Naive thymus-derived CD8-positive, alpha-beta T cell (primary cell): ENCODE measurements at regions not wholly inside any gene's neighbourhood (a gene's known extent, or its start where the extent isn't known, plus 50 kb on each side); places are given as distances from the start of the nearest gene placed in this dataset.

ENCODE experiments used
- ATAC-seq, 2 donors: fragments of 150-1000 bp; cut with Tn5 transposase in 1 of 2; sonication (Bioruptor Pico), chemical (Tn5 transposase) in 1 of 2; 1 replicate in 1 of 2; 2 replicates in 1 of 2; pipeline ENCODE4 v1.10.0; 2021; ENCODE audit warnings: mild to moderate bottlenecking in 2 of 2, moderate library complexity in 2 of 2
- POLR2A ChIA-PET: fragments of 350-600 bp; sonication (Branson Sonifier 250); formaldehyde crosslinking; loops from one replicate; lab custom pipeline; 2021; ENCODE audit warnings: antibody characterized with exemption; lab: Charles Lee
- DNase-seq, 10 donors: peaks; one replicate each; pipeline versions ENCODE4 v3.0.0 to v3.0.0-alpha.2; 2020 to 2022
- H3K27ac Mint-ChIP-seq, 10 donors: one replicate each; pipeline ENCODE4 v1.8.0; 2020 to 2022; ENCODE audit warnings: mild to moderate bottlenecking in 10 of 10, mixed read lengths in 10 of 10, moderate library complexity in 4 of 10, inconsistent platforms in 1 of 10
- H3K27me3 Mint-ChIP-seq, 5 donors: one replicate each; pipeline ENCODE4 v1.8.0; 2021 to 2022; ENCODE audit warnings: mixed read lengths in 5 of 5
- H3K36me3 Mint-ChIP-seq, 3 donors: one replicate each; pipeline ENCODE4 v1.8.0; 2020 to 2022; ENCODE audit warnings: mixed read lengths in 3 of 3, mild to moderate bottlenecking in 2 of 3, inconsistent platforms in 1 of 3
- H3K4me1 Mint-ChIP-seq, 4 donors: one replicate each; pipeline ENCODE4 v1.8.0; 2021 to 2022; ENCODE audit warnings: mixed read lengths in 4 of 4
- H3K4me3 Mint-ChIP-seq, 10 donors: one replicate each; pipeline ENCODE4 v1.8.0; 2020 to 2022; ENCODE audit warnings: mild to moderate bottlenecking in 10 of 10, mixed read lengths in 10 of 10, moderate library complexity in 6 of 10, inconsistent platforms in 1 of 10
- H3K9me3 Mint-ChIP-seq, 9 donors: one replicate each; pipeline ENCODE4 v1.8.0; 2020 to 2022; ENCODE audit warnings: mixed read lengths in 9 of 9, mild to moderate bottlenecking in 3 of 9, inconsistent platforms in 1 of 9, moderate library complexity in 1 of 9

- peaks cover 0 to 3% (median 0%) of the 10 kb centered on the region in 3 donors for H3K36me3 Mint-ChIP-seq
- ATAC-seq (no peak), DNase-seq (peak in 3 of 10 donors; percentile 74 to 84 (median 82))
- no peaks in the 10 kb centered on the region for H3K4me1 Mint-ChIP-seq
- H3K27ac Mint-ChIP-seq, result peak overlapping the region in 5 of 10 donors; percentile 93 to 97 (median 96)
- POLR2A ChIA-PET, result no interaction called here
- H3K4me3 Mint-ChIP-seq, result peak overlapping the region in 4 of 10 donors; percentile 93 to 97 (median 95)
- no peaks in the 10 kb centered on the region for H3K27me3 Mint-ChIP-seq
- H3K9me3 Mint-ChIP-seq, result peaks cover 0 to 1% (median 0%) of the 10 kb centered on the region in 9 donors
Observed at GRCh38 chrX:131747173-131747572, 203.3 kb downstream of the OR13H1 start.

GRCh38 chrX:131752493-131753198 lies 208.8 kb downstream of the OR13H1 start:
- no peaks in the 10 kb centered on the region for H3K27me3 Mint-ChIP-seq
- ATAC-seq, result no peak
- no peaks in the 10 kb centered on the region for H3K9me3 Mint-ChIP-seq
- H3K36me3 Mint-ChIP-seq, result peaks cover 0 to 2% (median under 1%) of the 10 kb centered on the region in 3 donors
- peak in 3 of 10 donors; percentile 80 to 85 (median 85) for DNase-seq
- peak overlapping the region in 4 of 10 donors; percentile 89 to 94 (median 92) for H3K4me3 Mint-ChIP-seq
- H3K27ac Mint-ChIP-seq, result peak overlapping the region in 5 of 10 donors; percentile 89 to 93 (median 91)
- no peaks in the 10 kb centered on the region for H3K4me1 Mint-ChIP-seq
- POLR2A ChIA-PET, result no interaction called here

- Mint-ChIP-seq H3K4me1 (no peaks in the 10 kb centered on the region), H3K27ac (peak overlapping the region in 5 of 10 donors; percentile 67 to 94 (median 74)), H3K4me3 (peak overlapping the region in 4 of 10 donors; percentile 90 to 95 (median 92)), H3K9me3 (peaks cover 0 to 12% (median 0%) of the 10 kb centered on the region in 9 donors), H3K27me3 (no peaks in the 10 kb centered on the region), H3K36me3 (peaks cover 3 to 9% (median 5%) of the 10 kb centered on the region in 3 donors)
- POLR2A ChIA-PET, result no interaction called here
- no peak for ATAC-seq
- peak in 3 of 10 donors; percentile 81 to 82 (median 81) for DNase-seq
Observed at GRCh38 chrX:131762802-131763234, 218.9 kb downstream of the OR13H1 start.

- H3K9me3 Mint-ChIP-seq, result peaks cover 0 to 12% (median 0%) of the 10 kb centered on the region in 9 donors
- H3K27ac Mint-ChIP-seq, result peak overlapping the region in 5 of 10 donors; percentile 69 to 94 (median 78)
- no peaks in the 10 kb centered on the region for H3K4me1 Mint-ChIP-seq
- H3K4me3 Mint-ChIP-seq, result peak overlapping the region in 4 of 10 donors; percentile 90 to 95 (median 92)
- peaks cover 3 to 9% (median 5%) of the 10 kb centered on the region in 3 donors for H3K36me3 Mint-ChIP-seq
- POLR2A ChIA-PET, result no interaction called here
- ATAC-seq, result no peak
- H3K27me3 Mint-ChIP-seq, result no peaks in the 10 kb centered on the region
- peak in 3 of 10 donors; percentile 84 to 89 (median 88) for DNase-seq
Observed at GRCh38 chrX:131763674-131764073, 219.8 kb downstream of the OR13H1 start.

GRCh38 chrX:131764216-131764615 lies 220.3 kb downstream of the OR13H1 start:
- DNase-seq (no peak), ATAC-seq (no peak)
- H3K27ac Mint-ChIP-seq, result peak overlapping the region in 4 of 10 donors; percentile 69 to 94 (median 81)
- H3K27me3 Mint-ChIP-seq, result no peaks in the 10 kb centered on the region
- H3K36me3 Mint-ChIP-seq, result peaks cover 3 to 9% (median 5%) of the 10 kb centered on the region in 3 donors
- no peaks in the 10 kb centered on the region for H3K4me1 Mint-ChIP-seq
- POLR2A ChIA-PET, result no interaction called here
- H3K4me3 Mint-ChIP-seq, result peak overlapping the region in 4 of 10 donors; percentile 90 to 95 (median 92)
- peaks cover 0 to 12% (median 0%) of the 10 kb centered on the region in 9 donors for H3K9me3 Mint-ChIP-seq

GRCh38 chrX:131778269-131779218 lies 234.7 kb downstream of the OR13H1 start:
- H3K4me3 Mint-ChIP-seq, result peak overlapping the region in 4 of 10 donors; percentile 91 to 96 (median 92)

GRCh38 chrX:131779306-131779705 lies 235.4 kb downstream of the OR13H1 start:
- no peaks in the 10 kb centered on the region for H3K36me3 Mint-ChIP-seq
- no peak for DNase-seq
- POLR2A ChIA-PET, result no interaction called here
- peak overlapping the region in 5 of 10 donors; percentile 15 to 93 (median 90) for H3K27ac Mint-ChIP-seq
- peak overlapping the region in 4 of 10 donors; percentile 91 to 96 (median 92) for H3K4me3 Mint-ChIP-seq
- no peaks in the 10 kb centered on the region for H3K4me1 Mint-ChIP-seq
- no peak for ATAC-seq
- no peaks in the 10 kb centered on the region for H3K9me3 Mint-ChIP-seq
- no peaks in the 10 kb centered on the region for H3K27me3 Mint-ChIP-seq

More at GRCh38 chrX:131778269-131779218, 234.7 kb downstream of the OR13H1 start:
- DNase-seq (peak in 3 of 10 donors; percentile 82 to 85 (median 84)), ATAC-seq (no peak)
- H3K36me3 Mint-ChIP-seq, result no peaks in the 10 kb centered on the region
- POLR2A ChIA-PET, result no interaction called here
- no peaks in the 10 kb centered on the region for H3K9me3 Mint-ChIP-seq
- H3K4me1 Mint-ChIP-seq, result no peaks in the 10 kb centered on the region
- peak overlapping the region in 5 of 10 donors; percentile 90 to 95 (median 93) for H3K27ac Mint-ChIP-seq
- H3K27me3 Mint-ChIP-seq, result no peaks in the 10 kb centered on the region

- Mint-ChIP-seq H3K27me3 (no peaks in the 10 kb centered on the region), H3K36me3 (no peaks in the 10 kb centered on the region), H3K9me3 (no peaks in the 10 kb centered on the region), H3K27ac (peak overlapping the region in 3 of 10 donors; percentile 32 to 77 (median 69)), H3K4me3 (peak overlapping the region in 3 of 10 donors; percentile 91 to 96 (median 92)), H3K4me1 (no peaks in the 10 kb centered on the region)
- ATAC-seq (no peak), DNase-seq (no peak)
- POLR2A ChIA-PET, result no interaction called here
Observed at GRCh38 chrX:131779741-131780140, 235.9 kb downstream of the OR13H1 start.

GRCh38 chrX:131782646-131783045 lies 238.8 kb downstream of the OR13H1 start:
- no peaks in the 10 kb centered on the region for H3K36me3 Mint-ChIP-seq
- H3K27ac Mint-ChIP-seq, result no peak overlapping the region
- DNase-seq, result no peak
- no peak overlapping the region for H3K4me3 Mint-ChIP-seq
- no peak for ATAC-seq
- H3K27me3 Mint-ChIP-seq, result no peaks in the 10 kb centered on the region
- H3K9me3 Mint-ChIP-seq, result no peaks in the 10 kb centered on the region
- no peaks in the 10 kb centered on the region for H3K4me1 Mint-ChIP-seq
- POLR2A ChIA-PET, result no interaction called here

GRCh38 chrX:131783555-131784308 lies 239.4 kb upstream of the STK26 start:
- Mint-ChIP-seq H3K36me3 (no peaks in the 10 kb centered on the region), H3K27me3 (no peaks in the 10 kb centered on the region), H3K9me3 (no peaks in the 10 kb centered on the region), H3K4me1 (no peaks in the 10 kb centered on the region), H3K27ac (peak overlapping the region in 5 of 10 donors; percentile 7 to 82 (median 47)), H3K4me3 (peak overlapping the region in 4 of 10 donors; percentile 46 to 83 (median 62))
- no peak for ATAC-seq
- POLR2A ChIA-PET, result no interaction called here
- peak in 3 of 10 donors; percentile 88 to 90 (median 89) for DNase-seq

GRCh38 chrX:131789664-131790063 lies 233.4 kb upstream of the STK26 start:
- no peak overlapping the region for H3K27ac Mint-ChIP-seq
- POLR2A ChIA-PET, result no interaction called here
- no peak for ATAC-seq

More at GRCh38 chrX:131789664-131790063, 233.4 kb upstream of the STK26 start:
- Mint-ChIP-seq H3K4me3 (no peak overlapping the region), H3K27me3 (no peaks in the 10 kb centered on the region), H3K36me3 (peaks cover 0 to 2% (median 0%) of the 10 kb centered on the region in 3 donors), H3K9me3 (no peaks in the 10 kb centered on the region), H3K4me1 (no peaks in the 10 kb centered on the region)
- DNase-seq, result no peak
